Spleen (tissue), 11 donors: ENCODE measurements at regions not wholly inside any gene's neighbourhood (a gene's known extent, or its start where the extent isn't known, plus 50 kb on each side); places are given as distances from the start of the nearest gene placed in this dataset.

ENCODE experiments used
- DNase-seq: peaks from one replicate; pipeline ENCODE4 v3.0.0-alpha.2; 2020
- H3K27ac ChIP-seq, 8 donors: fragments of 200-600 bp; sonication (generic) in 7 of 8; 1 replicate in 4 of 8; 2 replicates in 4 of 8; pipeline versions ENCODE4 v1.5.0 to v1.8.0; 2016 to 2021; ENCODE audit warnings: inconsistent platforms in 4 of 8, mild to moderate bottlenecking in 4 of 8, moderate library complexity in 1 of 8
- H3K27me3 ChIP-seq, 7 donors: fragments of 200-600 bp; sonication (generic) in 6 of 7; replicated peaks in 1 of 7; 1 replicate in 4 of 7; 2 replicates in 3 of 7; pipeline versions ENCODE4 v1.5.0 to v1.8.0; 2016 to 2021; ENCODE audit warnings: inconsistent platforms in 3 of 7, mild to moderate bottlenecking in 1 of 7
- H3K36me3 ChIP-seq, 6 donors: fragments of 200-600 bp; sonication (generic) in 5 of 6; 1 replicate in 4 of 6; 2 replicates in 2 of 6; pipeline versions ENCODE4 v1.5.0 to v1.8.0; 2016 to 2021; ENCODE audit warnings: inconsistent platforms in 2 of 6
- H3K4me1 ChIP-seq, 6 donors: fragments of 200-600 bp; sonication (generic) in 5 of 6; 1 replicate in 3 of 6; 2 replicates in 3 of 6; pipeline versions ENCODE4 v1.5.0 to v1.8.0; 2016 to 2021; ENCODE audit warnings: inconsistent platforms in 3 of 6
- H3K4me3 ChIP-seq, 8 donors: fragments of 200-600 bp; sonication (generic) in 7 of 8; 1 replicate in 4 of 8; 2 replicates in 4 of 8; pipeline versions ENCODE4 v1.5.0 to v1.8.0; 2016 to 2021; ENCODE audit warnings: inconsistent platforms in 4 of 8, mild to moderate bottlenecking in 4 of 8, moderate library complexity in 2 of 8
- H3K9me3 ChIP-seq, 8 donors: fragments of 200-600 bp; sonication (generic) in 7 of 8; 1 replicate in 4 of 8; 2 replicates in 4 of 8; pipeline versions ENCODE4 v1.5.0 to v1.8.0; 2016 to 2021; ENCODE audit warnings: inconsistent platforms in 4 of 8
- POLR2A ChIP-seq, 3 donors: fragments of 450-650 bp; IDR thresholded peaks; one replicate each; pipeline ENCODE4 v1.5.1; 2017; ENCODE audit warnings: antibody characterized with exemption in 3 of 3, mild to moderate bottlenecking in 1 of 3
- POLR2AphosphoS5 ChIP-seq, 3 donors: sonication (generic); formaldehyde crosslinking; IDR thresholded peaks; one replicate each; pipeline ENCODE4 v1.5.1; 2017; ENCODE audit warnings: antibody characterized with exemption in 3 of 3
- WGBS, 5 donors: extraction: QIAGEN DNeasy Blood & Tissue Kit in 3 of 5; methylation state at CpG; one replicate each; pipeline versions ENCODE4 v1.1.5 to v1.1.7; 2013 to 2018; 5-methylcytosine and 5-hydroxymethylcytosine counted together
- intact Hi-C: fragments of 100-400 bp; cut with DNase I; formaldehyde crosslinking; loops from one replicate; pipeline ENCODE4 v1.15.0; 2023; ENCODE audit warnings: low total_unique reads
- TF ChIP-seq, protein P1 (sequence below), 11 experiments: fragments of 200-600 bp in 7 of 11; fragments of 450-650 bp in 4 of 11; sonication (generic) in 4 of 11; IDR thresholded peaks in 8 of 11; conservative IDR thresholded peaks in 3 of 11; 1 replicate in 7 of 11; 2 replicates in 4 of 11; pipeline versions ENCODE4 v1.4.0 to v1.8.0; 2016 to 2021; ENCODE audit warnings: antibody characterized with exemption in 11 of 11, inconsistent platforms in 4 of 11, mild to moderate bottlenecking in 1 of 11
- donor health status: healthy with polysubstance abuse.
- donor health status: DM: no; HTN: no; CAD: no; lungs with moderate emphysema.
- donor health status: DM: no; HTN: no; CAD: no.
- donor health status: Bipolar disorder and iron deficiency.
- donor health status: healthy.
- donor health status: DM: no; HTN: no; CAD: no.
- donor health status: DM: yes; HTN: yes; CAD: no.

DNA sequence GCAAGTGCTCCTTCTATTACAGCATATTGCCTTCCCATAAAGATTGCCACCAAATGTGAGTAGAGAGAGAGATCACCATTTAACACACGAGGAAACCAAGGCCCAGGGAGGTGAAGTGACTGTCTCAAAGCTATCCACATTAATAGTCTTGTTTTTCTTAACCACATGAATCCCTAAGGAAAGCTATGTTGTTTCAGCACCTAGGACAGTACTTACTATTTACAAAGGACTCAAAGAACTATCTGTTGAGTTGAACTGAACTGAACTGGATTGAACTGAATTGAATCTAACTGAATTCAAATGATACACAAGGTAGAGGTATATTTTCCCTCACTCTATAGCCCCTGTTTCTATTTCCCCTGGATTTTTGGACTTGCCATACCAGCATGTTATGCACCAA is 430.4 kb downstream of the CAAP1 start:
- no peaks in the 10 kb centered on the region for H3K4me1 ChIP-seq
- DNase-seq = no peak
- peaks cover 0 to 15% (median 2%) of the 10 kb centered on the region in 8 donors for H3K9me3 ChIP-seq
- no peak overlapping the region for H3K4me3 ChIP-seq
- no peaks in the 10 kb centered on the region for H3K36me3 ChIP-seq
- H3K27ac ChIP-seq = no peak overlapping the region
- TF ChIP-seq, protein P1, sequence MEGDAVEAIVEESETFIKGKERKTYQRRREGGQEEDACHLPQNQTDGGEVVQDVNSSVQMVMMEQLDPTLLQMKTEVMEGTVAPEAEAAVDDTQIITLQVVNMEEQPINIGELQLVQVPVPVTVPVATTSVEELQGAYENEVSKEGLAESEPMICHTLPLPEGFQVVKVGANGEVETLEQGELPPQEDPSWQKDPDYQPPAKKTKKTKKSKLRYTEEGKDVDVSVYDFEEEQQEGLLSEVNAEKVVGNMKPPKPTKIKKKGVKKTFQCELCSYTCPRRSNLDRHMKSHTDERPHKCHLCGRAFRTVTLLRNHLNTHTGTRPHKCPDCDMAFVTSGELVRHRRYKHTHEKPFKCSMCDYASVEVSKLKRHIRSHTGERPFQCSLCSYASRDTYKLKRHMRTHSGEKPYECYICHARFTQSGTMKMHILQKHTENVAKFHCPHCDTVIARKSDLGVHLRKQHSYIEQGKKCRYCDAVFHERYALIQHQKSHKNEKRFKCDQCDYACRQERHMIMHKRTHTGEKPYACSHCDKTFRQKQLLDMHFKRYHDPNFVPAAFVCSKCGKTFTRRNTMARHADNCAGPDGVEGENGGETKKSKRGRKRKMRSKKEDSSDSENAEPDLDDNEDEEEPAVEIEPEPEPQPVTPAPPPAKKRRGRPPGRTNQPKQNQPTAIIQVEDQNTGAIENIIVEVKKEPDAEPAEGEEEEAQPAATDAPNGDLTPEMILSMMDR (IDR thresholded peaks at IDR 0.05 in 8 of 11, conservative IDR thresholded peaks at IDR 0.05 in 3 of 11) = no peak
- TF ChIP-seq POLR2AphosphoS5 (IDR thresholded peaks at IDR 0.05) (no peak), POLR2A (IDR thresholded peaks at IDR 0.05) (no peak)
- WGBS, 5 donors = 32 to 52% (median 42%) methylated on average over 1 of the region's 1 CpG
- intact Hi-C loops = no loop called here
- H3K27me3 ChIP-seq = no peaks in the 10 kb centered on the region

DNA sequence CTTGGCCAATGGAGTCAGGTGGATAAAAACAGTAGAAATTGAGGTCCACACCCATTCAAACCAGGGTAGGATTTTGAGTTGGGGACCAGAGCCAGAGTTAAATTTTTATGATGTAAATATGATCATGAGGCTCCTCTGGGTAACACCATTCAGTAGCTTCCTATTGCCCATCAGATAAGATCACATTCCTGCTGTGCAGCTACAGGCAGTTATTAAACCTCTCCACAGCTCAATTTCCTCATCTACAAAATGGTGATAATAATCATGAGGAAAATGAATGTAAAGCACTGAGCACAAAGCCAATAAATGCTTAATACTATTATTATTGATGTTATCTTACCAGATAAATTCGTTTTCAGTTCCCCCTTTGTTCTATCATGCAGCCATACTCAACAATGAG is 432.0 kb downstream of the CAAP1 start:
- Histone ChIP-seq H3K4me1 (no peaks in the 10 kb centered on the region), H3K4me3 (no peak overlapping the region), H3K27me3 (no peaks in the 10 kb centered on the region), H3K27ac (no peak overlapping the region), H3K36me3 (no peaks in the 10 kb centered on the region), H3K9me3 (peaks cover 0 to 7% (median 2%) of the 10 kb centered on the region in 8 donors)
- 10 to 61% (median 32%) methylated on average over 1 of the region's 1 CpG for WGBS, 5 donors
- TF ChIP-seq, protein P1 (IDR thresholded peaks at IDR 0.05 in 8 of 11, conservative IDR thresholded peaks at IDR 0.05 in 3 of 11) = no peak
- TF ChIP-seq POLR2AphosphoS5 (IDR thresholded peaks at IDR 0.05) = no peak
- TF ChIP-seq POLR2A (IDR thresholded peaks at IDR 0.05) = no peak
- intact Hi-C loops = no loop called here
- DNase-seq = no peak

DNA sequence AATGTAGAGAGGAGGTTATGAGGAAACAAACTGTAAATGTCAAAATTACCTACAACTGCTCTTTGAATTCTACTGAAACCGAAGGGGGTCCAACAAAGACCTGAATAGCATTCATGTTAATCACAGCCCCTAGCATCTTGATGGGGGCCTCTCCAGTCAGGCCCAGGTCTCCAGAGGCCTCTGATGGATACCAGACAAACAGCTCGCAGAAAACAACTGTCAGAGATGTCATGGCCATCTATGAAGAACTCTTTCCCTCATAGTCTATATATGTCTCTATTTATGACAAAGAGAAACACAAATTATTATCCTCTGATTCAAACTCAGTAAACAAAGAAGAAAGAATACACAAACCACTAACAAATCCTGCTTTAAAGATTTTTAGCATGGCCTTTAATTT is 432.6 kb downstream of the CAAP1 start:
- DNase-seq = no peak
- no peak overlapping the region for H3K4me3 ChIP-seq
- intact Hi-C loops = no loop called here
- no peaks in the 10 kb centered on the region for H3K4me1 ChIP-seq
- TF ChIP-seq POLR2AphosphoS5 (IDR thresholded peaks at IDR 0.05) (no peak), POLR2A (IDR thresholded peaks at IDR 0.05) (no peak)
- TF ChIP-seq, protein P1 (IDR thresholded peaks at IDR 0.05 in 8 of 11, conservative IDR thresholded peaks at IDR 0.05 in 3 of 11) = no peak
- H3K36me3 ChIP-seq = no peaks in the 10 kb centered on the region
- no peaks in the 10 kb centered on the region for H3K9me3 ChIP-seq
- no peaks in the 10 kb centered on the region for H3K27me3 ChIP-seq
- 71 to 78% (median 76%) methylated on average over 2 of the region's 2 CpGs for WGBS, 5 donors
- no peak overlapping the region for H3K27ac ChIP-seq

DNA sequence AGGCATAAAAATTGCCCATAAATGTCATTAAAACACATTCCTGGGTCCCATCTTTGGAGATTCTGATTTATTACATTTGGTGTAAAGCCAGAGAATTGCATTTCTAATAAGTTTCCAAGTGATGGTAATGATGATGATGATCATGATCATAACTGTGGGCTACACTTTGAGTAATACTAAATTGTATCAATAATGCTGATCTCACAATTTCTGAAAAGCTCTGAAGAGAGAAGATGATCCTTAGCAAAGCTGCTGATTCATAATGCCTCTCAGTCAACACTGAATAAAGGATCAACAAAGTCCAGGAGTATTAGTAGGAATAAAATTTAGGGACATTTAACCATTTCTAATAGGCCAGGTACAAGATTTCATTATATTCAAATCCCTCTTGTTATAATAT is 434.5 kb downstream of the CAAP1 start:
- intact Hi-C loops = no loop called here

More for the DNA sequence above, 434.5 kb downstream of the CAAP1 start:
- Histone ChIP-seq H3K27me3 (no peaks in the 10 kb centered on the region), H3K36me3 (no peaks in the 10 kb centered on the region), H3K4me3 (no peak overlapping the region), H3K4me1 (no peaks in the 10 kb centered on the region), H3K27ac (no peak overlapping the region), H3K9me3 (no peaks in the 10 kb centered on the region)
- DNase-seq = no peak
- TF ChIP-seq POLR2AphosphoS5 (IDR thresholded peaks at IDR 0.05) = no peak
- TF ChIP-seq POLR2A (IDR thresholded peaks at IDR 0.05) = no peak
- TF ChIP-seq, protein P1 (IDR thresholded peaks at IDR 0.05 in 8 of 11, conservative IDR thresholded peaks at IDR 0.05 in 3 of 11) = no peak
